Fibroblast of lung (primary cell): ENCODE measurements at regions not wholly inside any gene's neighbourhood (a gene's known extent, or its start where the extent isn't known, plus 50 kb on each side); places are given as distances from the start of the nearest gene placed in this dataset.

Source experiments
- DNase-seq, 2 donors: peaks; one replicate each; pipeline versions ENCODE4 v3.0.0 to v3.0.0-alpha.2; 2010; ENCODE audit warnings: low read depth in 2 of 2
- H2AFZ ChIP-seq: 2 replicates; pipeline ENCODE4 v1.5.1; 2012; ENCODE audit warnings: low read length, control low read depth, inconsistent platforms
- H3K27ac ChIP-seq: 2 replicates; pipeline ENCODE4 v1.5.1; 2011; ENCODE audit warnings: low read length, control low read depth; ENCODE audit not compliant: insufficient read depth
- H3K27me3 ChIP-seq: 2 replicates; pipeline ENCODE4 v1.5.1; 2011; ENCODE audit warnings: mild to moderate bottlenecking, low read length; ENCODE audit not compliant: control insufficient read depth, insufficient read depth
- H3K36me3 ChIP-seq: 2 replicates; pipeline ENCODE4 v1.5.1; 2011; ENCODE audit warnings: low read length; ENCODE audit not compliant: control insufficient read depth, insufficient read depth
- H3K4me1 ChIP-seq: 2 replicates; pipeline ENCODE4 v1.5.1; 2011; ENCODE audit warnings: low read length; ENCODE audit not compliant: control insufficient read depth, insufficient read depth; ENCODE audit errors: extremely low read depth
- H3K4me2 ChIP-seq: 2 replicates; pipeline ENCODE4 v1.5.1; 2011; ENCODE audit warnings: low read length, control low read depth; ENCODE audit not compliant: insufficient read depth; ENCODE audit errors: extremely low read depth
- H3K4me3 ChIP-seq, 4 experiments: fragments of 200-600 bp in 1 of 4; sonication (generic) in 1 of 4; replicated peaks in 1 of 4; 2 replicates each; pipeline ENCODE4 v1.5.1; 2011 to 2016; ENCODE audit warnings: low read length in 4 of 4, low read depth in 3 of 4, mild to moderate bottlenecking in 3 of 4, control low read depth in 2 of 4, inconsistent platforms in 1 of 4, mixed read lengths in 1 of 4; ENCODE audit not compliant: insufficient read depth in 1 of 4; ENCODE audit errors: control extremely low read depth in 1 of 4
- H3K79me2 ChIP-seq: 2 replicates; pipeline ENCODE4 v1.5.1; 2012; ENCODE audit warnings: mild to moderate bottlenecking, low read length, inconsistent platforms; ENCODE audit not compliant: control insufficient read depth, insufficient read depth
- H3K9ac ChIP-seq: 2 replicates; pipeline ENCODE4 v1.5.1; 2011; ENCODE audit warnings: mild to moderate bottlenecking, low read length, control low read depth; ENCODE audit not compliant: insufficient read depth
- H3K9me3 ChIP-seq: 2 replicates; pipeline ENCODE4 v1.5.1; 2012; ENCODE audit warnings: low read depth, low read length; ENCODE audit not compliant: control insufficient read depth, insufficient read depth
- H4K20me1 ChIP-seq: 2 replicates; pipeline ENCODE4 v1.5.1; 2011; ENCODE audit warnings: low read length; ENCODE audit not compliant: control insufficient read depth, insufficient read depth; ENCODE audit errors: extremely low read depth
- CTCF ChIP-seq, 2 donors: IDR thresholded peaks in 1 of 2; conservative IDR thresholded peaks in 1 of 2; 1 replicate in 1 of 2; 2 replicates in 1 of 2; pipeline ENCODE4 v1.5.1; 2011 to 2012; ENCODE audit warnings: low read length in 2 of 2, control low read depth in 1 of 2, inconsistent platforms in 1 of 2, low read depth in 1 of 2, mild to moderate bottlenecking in 1 of 2
- EZH2 ChIP-seq: IDR thresholded peaks from 2 replicates; pipeline ENCODE4 v1.5.1; 2012; ENCODE audit warnings: low read length, control low read depth, mild to moderate bottlenecking; ENCODE audit errors: missing control alignments

GRCh38 chrX:33840176-33840575 is 291.9 kb downstream of the FAM47A start:
- no peaks in the 10 kb centered on the region for H3K9me3 ChIP-seq
- H2AFZ ChIP-seq, result no peak overlapping the region
- H3K4me2 ChIP-seq, result no peak overlapping the region
- no peak for DNase-seq
- TF ChIP-seq EZH2 (no peak), CTCF (conservative IDR thresholded peaks at IDR 0.05 in 1 of 2, IDR thresholded peaks at IDR 0.05 in 1 of 2; ENCODE audit: low read depth in 1 of 2, low read length in 2 of 2) (no peak)
- H3K4me1 ChIP-seq, result no peaks in the 10 kb centered on the region
- no peak overlapping the region for H3K9ac ChIP-seq
- no peak overlapping the region for H3K27ac ChIP-seq
- H4K20me1 ChIP-seq, result no peaks in the 10 kb centered on the region
- H3K79me2 ChIP-seq, result no peaks in the 10 kb centered on the region
- H3K36me3 ChIP-seq, result no peaks in the 10 kb centered on the region
- no peaks in the 10 kb centered on the region for H3K27me3 ChIP-seq
- no peak overlapping the region for H3K4me3 ChIP-seq

- Histone ChIP-seq H3K9ac (no peak overlapping the region), H3K4me3 (no peak overlapping the region), H3K27me3 (no peaks in the 10 kb centered on the region), H3K36me3 (no peaks in the 10 kb centered on the region), H3K4me2 (no peak overlapping the region), H3K9me3 (no peaks in the 10 kb centered on the region), H3K79me2 (no peaks in the 10 kb centered on the region), H3K4me1 (no peaks in the 10 kb centered on the region), H2AFZ (no peak overlapping the region), H4K20me1 (no peaks in the 10 kb centered on the region), H3K27ac (no peak overlapping the region)
- TF ChIP-seq CTCF (conservative IDR thresholded peaks at IDR 0.05 in 1 of 2, IDR thresholded peaks at IDR 0.05 in 1 of 2; ENCODE audit: low read depth in 1 of 2, low read length in 2 of 2) (no peak), EZH2 (no peak)
- DNase-seq, result no peak
Measured at GRCh38 chrX:33831211-33831610, 300.9 kb downstream of the FAM47A start.

DNA sequence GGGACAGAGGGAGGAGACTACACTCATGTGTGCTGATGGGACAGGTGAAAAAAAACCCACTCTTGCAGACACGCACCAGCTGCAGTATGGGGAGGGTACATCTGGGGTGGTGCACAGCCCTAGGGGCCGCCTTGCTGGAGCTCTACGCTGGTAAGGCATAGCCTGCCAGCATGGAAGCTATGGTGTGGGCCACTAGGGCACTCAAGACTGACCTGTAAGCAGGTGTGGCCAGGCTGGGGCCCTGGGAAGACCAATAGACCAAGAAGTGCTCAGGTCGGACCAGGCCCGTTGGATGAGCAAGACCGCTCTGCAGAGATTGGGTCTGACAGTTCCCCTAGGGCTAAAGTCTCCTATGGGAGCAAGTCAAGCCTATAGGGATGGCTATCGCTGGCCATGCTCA is 314.8 kb downstream of the FAM47A start:
- no peak for DNase-seq

More for the DNA sequence above, 314.8 kb downstream of the FAM47A start:
- Histone ChIP-seq H3K27me3 (no peaks in the 10 kb centered on the region), H3K79me2 (no peaks in the 10 kb centered on the region), H4K20me1 (no peaks in the 10 kb centered on the region), H3K4me3 (no peak overlapping the region), H3K27ac (no peak overlapping the region), H3K9me3 (no peaks in the 10 kb centered on the region), H3K9ac (no peak overlapping the region), H3K4me1 (no peaks in the 10 kb centered on the region), H3K36me3 (no peaks in the 10 kb centered on the region), H2AFZ (no peak overlapping the region), H3K4me2 (no peak overlapping the region)
- TF ChIP-seq CTCF (conservative IDR thresholded peaks at IDR 0.05 in 1 of 2, IDR thresholded peaks at IDR 0.05 in 1 of 2; ENCODE audit: low read depth in 1 of 2, low read length in 2 of 2) (no peak), EZH2 (no peak)
